GM12878 (cell line): ENCODE measurements at regions not wholly inside any gene's neighbourhood (a gene's known extent, or its start where the extent isn't known, plus 50 kb on each side); places are given as distances from the start of the nearest gene placed in this dataset.

Source experiments
- ATAC-seq: fragments of 200-7000 bp; cut with Tn5 transposase; 3 replicates; pipeline ENCODE4 v1.9.1; 2020; ENCODE audit warnings: mild to moderate bottlenecking, moderate library complexity
- BruUV-seq: library from RNA; stranded (reverse); fragments of 400-500 nt; replicated peaks from 2 replicates; lab custom pipeline; 2021; lab: Mats Ljungman, UMichigan
- CTCF ChIA-PET: fragments of 300-600 bp; sonication (Branson Sonifier 250); formaldehyde crosslinking; extraction: SDS; loops from one replicate; lab custom pipeline; 2021; ENCODE audit warnings: inconsistent platforms; lab: Yijun Ruan, JAX
- POLR2A ChIA-PET: fragments of 350-600 bp; formaldehyde crosslinking; extraction: SDS; loops from one replicate; lab custom pipeline; 2021; ENCODE audit warnings: inconsistent platforms; lab: Charles Lee
- RAD21 ChIA-PET: fragments of 300-600 bp; sonication (Branson Sonifier 250); formaldehyde crosslinking; loops from one replicate; lab custom pipeline; 2023; ENCODE audit warnings: antibody characterized with exemption; ENCODE audit not compliant: unreplicated experiment; lab: Charles Lee
- SMC1A ChIA-PET: fragments of 300-600 bp; sonication (Branson Sonifier 250); formaldehyde crosslinking; loops from one replicate; lab custom pipeline; 2023; ENCODE audit not compliant: unreplicated experiment, uncharacterized antibody; lab: Charles Lee
- DNase-seq: peaks from one replicate; pipeline ENCODE4 v3.0.0-alpha.2; 2011; ENCODE audit warnings: low read depth, low spot score
- FAIRE-seq: peaks from 3 replicates; lab custom pipeline; 2011; peaks lifted over from hg19 to GRCh38; lab: Jason Lieb, UNC
- H2AFZ ChIP-seq: 2 replicates; pipeline ENCODE4 v1.6.0; 2011; ENCODE audit warnings: low read depth, low read length, control low read depth; ENCODE audit not compliant: control insufficient read depth
- H3K27ac ChIP-seq: 2 replicates; pipeline ENCODE4 v1.5.1; 2011; ENCODE audit warnings: control low read depth; ENCODE audit not compliant: control insufficient read depth, insufficient read depth
- H3K27me3 ChIP-seq, 2 experiments: replicated peaks in 1 of 2; 2 replicates each; pipeline versions ENCODE4 v1.6.0 to v1.6.1; 2011; ENCODE audit warnings: low read length in 1 of 2; ENCODE audit not compliant: control insufficient read depth in 2 of 2, insufficient read depth in 2 of 2
- H3K36me3 ChIP-seq, 2 experiments: 2 replicates each; pipeline ENCODE4 v1.5.1; 2011; ENCODE audit warnings: low read length in 1 of 2; ENCODE audit not compliant: control insufficient read depth in 2 of 2, insufficient read depth in 2 of 2
- H3K4me1 ChIP-seq: 2 replicates; pipeline ENCODE4 v1.6.1; 2011; ENCODE audit warnings: mild to moderate bottlenecking, low read length, moderate library complexity, mixed read lengths; ENCODE audit not compliant: control insufficient read depth, insufficient read depth
- H3K4me2 ChIP-seq: 2 replicates; pipeline ENCODE4 v1.6.0; 2011; ENCODE audit warnings: control low read depth; ENCODE audit not compliant: control insufficient read depth, insufficient read depth
- H3K4me3 ChIP-seq: fragments of 200-600 bp; sonication (generic); 2 replicates; pipeline ENCODE4 v1.5.1; 2016
- H3K79me2 ChIP-seq: 2 replicates; pipeline ENCODE4 v1.6.0; 2011; ENCODE audit warnings: low read length; ENCODE audit not compliant: control insufficient read depth, insufficient read depth
- H3K9ac ChIP-seq: 2 replicates; pipeline ENCODE4 v1.8.0; 2011; ENCODE audit warnings: low read length, control low read depth, mixed read lengths; ENCODE audit not compliant: control insufficient read depth, insufficient read depth
- H3K9me3 ChIP-seq: replicated peaks from 3 replicates; pipeline ENCODE4 v1.5.1; 2011; ENCODE audit warnings: mild to moderate bottlenecking, low read length; ENCODE audit not compliant: control insufficient read depth, insufficient read depth
- H4K20me1 ChIP-seq: 2 replicates; pipeline ENCODE4 v1.6.0; 2011; ENCODE audit not compliant: control insufficient read depth, insufficient read depth
- ATF7 ChIP-seq: fragments of 450-650 bp; IDR thresholded peaks from 2 replicates; pipeline ENCODE4 v1.6.1; 2016; ENCODE audit warnings: low read depth, mild to moderate bottlenecking
- BHLHE40 ChIP-seq, 2 experiments: fragments of 450-650 bp in 1 of 2; IDR thresholded peaks; 2 replicates each; pipeline ENCODE4 v1.6.1; 2011 to 2017; ENCODE audit warnings: low read depth in 2 of 2, borderline replicate concordance in 1 of 2, improper control_type of control experiment in 1 of 2, low read length in 1 of 2, mild to moderate bottlenecking in 1 of 2
- EP300 ChIP-seq, 2 experiments: fragments of 150-350 bp in 1 of 2; IDR thresholded peaks; 2 replicates each; pipeline ENCODE4 v1.6.1; 2011 to 2012; ENCODE audit warnings: low read depth in 2 of 2, low read length in 2 of 2, borderline replicate concordance in 1 of 2, improper control_type of control experiment in 1 of 2, inconsistent platforms in 1 of 2; ENCODE audit not compliant: control insufficient read depth in 1 of 2
- ETV6 ChIP-seq, 2 experiments: fragments of 450-650 bp in 1 of 2; IDR thresholded peaks in 1 of 2; conservative IDR thresholded peaks in 1 of 2; 2 replicates each; pipeline ENCODE4 v1.6.1; 2014; ENCODE audit warnings: antibody characterized with exemption in 1 of 2, borderline replicate concordance in 1 of 2, low read depth in 1 of 2, mild to moderate bottlenecking in 1 of 2, moderate library complexity in 1 of 2
- JUNB ChIP-seq: IDR thresholded peaks from 2 replicates; pipeline ENCODE4 v1.6.1; 2016; ENCODE audit warnings: antibody characterized with exemption, mild to moderate bottlenecking
- MEF2A ChIP-seq: IDR thresholded peaks from 2 replicates; pipeline ENCODE4 v1.6.1; 2011; ENCODE audit warnings: low read depth, mild to moderate bottlenecking, low read length, moderate library complexity; ENCODE audit not compliant: insufficient read depth
- MEF2B ChIP-seq: fragments of 450-650 bp; IDR thresholded peaks from 2 replicates; pipeline ENCODE4 v1.6.1; 2018; ENCODE audit warnings: mild to moderate bottlenecking, moderate library complexity; ENCODE audit not compliant: partially characterized antibody, poor library complexity, severe bottlenecking
- SIX5 ChIP-seq: IDR thresholded peaks from 2 replicates; pipeline ENCODE4 v1.6.1; 2011; ENCODE audit warnings: mild to moderate bottlenecking, low read depth, low read length, moderate library complexity; ENCODE audit not compliant: severe bottlenecking
- SMARCA5 ChIP-seq: fragments of 450-650 bp; IDR thresholded peaks from 2 replicates; pipeline ENCODE4 v1.6.1; 2017; ENCODE audit warnings: mild to moderate bottlenecking
- SMC3 ChIP-seq: IDR thresholded peaks from 2 replicates; pipeline ENCODE4 v1.6.1; 2011; ENCODE audit warnings: low read length, improper control_type of control experiment, borderline replicate concordance
- YY1 ChIP-seq: IDR thresholded peaks from 2 replicates; pipeline ENCODE4 v1.6.1; 2011; ENCODE audit warnings: low read depth, mild to moderate bottlenecking, low read length
- WGBS: methylation state at CpG from one replicate; pipeline ENCODE4 v1.1.6; 2016; ENCODE audit warnings: low lambda C conversion rate; ENCODE audit not compliant: insufficient replicate concordance, insufficient coverage; ENCODE audit errors: missing lambda C conversion rate; 5-methylcytosine and 5-hydroxymethylcytosine counted together
- in situ Hi-C: fragments of 300-500 bp; cut with MboI; formaldehyde crosslinking; loops from 9 replicates; pipeline ENCODE4 v1.14.3; 2018; ENCODE audit warnings: mixed read lengths
- intact Hi-C: fragments of 100-400 bp; cut with micrococcal nuclease; formaldehyde crosslinking; loops from one replicate; pipeline ENCODE4 v1.14.2; 2022; ENCODE audit not compliant: unreplicated experiment
- TF ChIP-seq, protein P1 (sequence below): IDR thresholded peaks from 2 replicates; pipeline ENCODE4 v1.6.1; 2011; ENCODE audit warnings: borderline replicate concordance, low read depth, mild to moderate bottlenecking, moderate library complexity, mixed read lengths, low read length; ENCODE audit not compliant: insufficient read depth; ENCODE audit errors: extremely low read length
- TF ChIP-seq, protein P2 (sequence below): IDR thresholded peaks from 2 replicates; pipeline ENCODE4 v1.6.1; 2011; ENCODE audit warnings: borderline replicate concordance, low read depth, mild to moderate bottlenecking, moderate library complexity, low read length; ENCODE audit not compliant: insufficient read depth, poor library complexity, severe bottlenecking
- TF ChIP-seq, protein P3 (sequence below): IDR thresholded peaks from 2 replicates; pipeline ENCODE4 v1.6.1; 2011; ENCODE audit warnings: low read depth, low read length, improper control_type of control experiment, borderline replicate concordance
- TF ChIP-seq, protein P4 (sequence below): fragments of 450-650 bp; formaldehyde crosslinking; IDR thresholded peaks from 2 replicates; pipeline ENCODE4 v1.4.0; 2020; ENCODE audit warnings: mild to moderate bottlenecking, moderate library complexity

DNA sequence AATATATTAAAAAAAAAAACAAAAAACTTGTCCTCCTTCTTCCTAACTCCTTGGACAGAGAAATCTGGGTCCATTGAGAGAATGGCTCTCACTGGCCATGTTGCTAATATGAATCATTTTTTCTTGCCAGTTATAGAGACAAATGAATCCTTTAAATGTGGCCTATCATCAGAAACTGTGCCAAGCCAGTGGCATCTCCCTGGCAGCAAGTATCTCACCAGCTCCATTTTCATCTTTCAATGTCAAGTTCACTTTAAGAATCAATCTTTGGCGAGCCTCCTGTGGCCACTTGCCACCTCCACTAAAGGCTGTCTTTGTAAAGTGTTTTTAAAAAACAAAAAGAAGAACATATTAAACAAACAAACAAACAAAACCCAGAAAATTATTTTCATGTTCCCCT lies 202.5 kb downstream of the TUSC7 start:
- CTCF ChIA-PET: interaction anchor here (1.1 kb wide), 1 partner anchor 50 kb away, joined by 3 read pairs; no protein-coding TSS in a partner anchor
- WGBS: 0% methylated on average over 1 of the region's 1 CpG
- in situ Hi-C loops: no loop called here

More for the DNA sequence above, 202.5 kb downstream of the TUSC7 start:
- no peaks in the 10 kb centered on the region for H3K36me3 ChIP-seq
- H3K27me3 ChIP-seq: no peaks in the 10 kb centered on the region
- TF ChIP-seq JUNB (no peak), SMC3 (no peak), ETV6 (conservative IDR thresholded peaks at IDR 0.05 in 1 of 2, IDR thresholded peaks at IDR 0.05 in 1 of 2; ENCODE audit: borderline replicate concordance in 1 of 2, low read depth in 1 of 2) (no peak), MEF2B (no peak), BHLHE40 (IDR thresholded peaks at IDR 0.05; ENCODE audit: borderline replicate concordance in 1 of 2, low read depth in 2 of 2, low read length in 1 of 2) (no peak), MEF2A (no peak), ATF7 (no peak), SMARCA5 (no peak), YY1 (no peak), EP300 (IDR thresholded peaks at IDR 0.05; ENCODE audit: borderline replicate concordance in 1 of 2, control insufficient read depth in 1 of 2, low read depth in 2 of 2, low read length in 2 of 2) (no peak), SIX5 (no peak)
- TF ChIP-seq, protein P1, sequence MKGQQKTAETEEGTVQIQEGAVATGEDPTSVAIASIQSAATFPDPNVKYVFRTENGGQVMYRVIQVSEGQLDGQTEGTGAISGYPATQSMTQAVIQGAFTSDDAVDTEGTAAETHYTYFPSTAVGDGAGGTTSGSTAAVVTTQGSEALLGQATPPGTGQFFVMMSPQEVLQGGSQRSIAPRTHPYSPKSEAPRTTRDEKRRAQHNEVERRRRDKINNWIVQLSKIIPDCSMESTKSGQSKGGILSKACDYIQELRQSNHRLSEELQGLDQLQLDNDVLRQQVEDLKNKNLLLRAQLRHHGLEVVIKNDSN: no peak
- TF ChIP-seq, protein P2, sequence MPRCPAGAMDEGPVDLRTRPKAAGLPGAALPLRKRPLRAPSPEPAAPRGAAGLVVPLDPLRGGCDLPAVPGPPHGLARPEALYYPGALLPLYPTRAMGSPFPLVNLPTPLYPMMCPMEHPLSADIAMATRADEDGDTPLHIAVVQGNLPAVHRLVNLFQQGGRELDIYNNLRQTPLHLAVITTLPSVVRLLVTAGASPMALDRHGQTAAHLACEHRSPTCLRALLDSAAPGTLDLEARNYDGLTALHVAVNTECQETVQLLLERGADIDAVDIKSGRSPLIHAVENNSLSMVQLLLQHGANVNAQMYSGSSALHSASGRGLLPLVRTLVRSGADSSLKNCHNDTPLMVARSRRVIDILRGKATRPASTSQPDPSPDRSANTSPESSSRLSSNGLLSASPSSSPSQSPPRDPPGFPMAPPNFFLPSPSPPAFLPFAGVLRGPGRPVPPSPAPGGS: no peak
- TF ChIP-seq, protein P3, sequence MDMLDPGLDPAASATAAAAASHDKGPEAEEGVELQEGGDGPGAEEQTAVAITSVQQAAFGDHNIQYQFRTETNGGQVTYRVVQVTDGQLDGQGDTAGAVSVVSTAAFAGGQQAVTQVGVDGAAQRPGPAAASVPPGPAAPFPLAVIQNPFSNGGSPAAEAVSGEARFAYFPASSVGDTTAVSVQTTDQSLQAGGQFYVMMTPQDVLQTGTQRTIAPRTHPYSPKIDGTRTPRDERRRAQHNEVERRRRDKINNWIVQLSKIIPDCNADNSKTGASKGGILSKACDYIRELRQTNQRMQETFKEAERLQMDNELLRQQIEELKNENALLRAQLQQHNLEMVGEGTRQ: no peak
- TF ChIP-seq, protein P4, sequence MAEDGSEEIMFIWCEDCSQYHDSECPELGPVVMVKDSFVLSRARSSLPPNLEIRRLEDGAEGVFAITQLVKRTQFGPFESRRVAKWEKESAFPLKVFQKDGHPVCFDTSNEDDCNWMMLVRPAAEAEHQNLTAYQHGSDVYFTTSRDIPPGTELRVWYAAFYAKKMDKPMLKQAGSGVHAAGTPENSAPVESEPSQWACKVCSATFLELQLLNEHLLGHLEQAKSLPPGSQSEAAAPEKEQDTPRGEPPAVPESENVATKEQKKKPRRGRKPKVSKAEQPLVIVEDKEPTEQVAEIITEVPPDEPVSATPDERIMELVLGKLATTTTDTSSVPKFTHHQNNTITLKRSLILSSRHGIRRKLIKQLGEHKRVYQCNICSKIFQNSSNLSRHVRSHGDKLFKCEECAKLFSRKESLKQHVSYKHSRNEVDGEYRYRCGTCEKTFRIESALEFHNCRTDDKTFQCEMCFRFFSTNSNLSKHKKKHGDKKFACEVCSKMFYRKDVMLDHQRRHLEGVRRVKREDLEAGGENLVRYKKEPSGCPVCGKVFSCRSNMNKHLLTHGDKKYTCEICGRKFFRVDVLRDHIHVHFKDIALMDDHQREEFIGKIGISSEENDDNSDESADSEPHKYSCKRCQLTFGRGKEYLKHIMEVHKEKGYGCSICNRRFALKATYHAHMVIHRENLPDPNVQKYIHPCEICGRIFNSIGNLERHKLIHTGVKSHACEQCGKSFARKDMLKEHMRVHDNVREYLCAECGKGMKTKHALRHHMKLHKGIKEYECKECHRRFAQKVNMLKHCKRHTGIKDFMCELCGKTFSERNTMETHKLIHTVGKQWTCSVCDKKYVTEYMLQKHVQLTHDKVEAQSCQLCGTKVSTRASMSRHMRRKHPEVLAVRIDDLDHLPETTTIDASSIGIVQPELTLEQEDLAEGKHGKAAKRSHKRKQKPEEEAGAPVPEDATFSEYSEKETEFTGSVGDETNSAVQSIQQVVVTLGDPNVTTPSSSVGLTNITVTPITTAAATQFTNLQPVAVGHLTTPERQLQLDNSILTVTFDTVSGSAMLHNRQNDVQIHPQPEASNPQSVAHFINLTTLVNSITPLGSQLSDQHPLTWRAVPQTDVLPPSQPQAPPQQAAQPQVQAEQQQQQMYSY (CRISPR knock-in tag): no peak
- DNase-seq: no peak
- RAD21 ChIA-PET: no interaction called here
- no peaks in the 10 kb centered on the region for H4K20me1 ChIP-seq
- H3K9me3 ChIP-seq: no peaks in the 10 kb centered on the region
- no peak overlapping the region for H2AFZ ChIP-seq
- H3K27ac ChIP-seq: no peak overlapping the region
- SMC1A ChIA-PET: interaction anchor here (1.0 to 1.7 kb wide), 2 partner anchors 12 to 614 kb away, joined by 3 to 4 read pairs; no protein-coding TSS in a partner anchor
- FAIRE-seq: no peak
- no peak overlapping the region for H3K9ac ChIP-seq
- ATAC-seq: no peak
- no peaks in the 10 kb centered on the region for H3K79me2 ChIP-seq
- POLR2A ChIA-PET: interaction anchor here (0.6 kb wide), 1 partner anchor 435 kb away, joined by 4 read pairs; no protein-coding TSS in a partner anchor
- no peak overlapping the region for H3K4me2 ChIP-seq
- no peak overlapping the region for H3K4me3 ChIP-seq
- H3K4me1 ChIP-seq: no peaks in the 10 kb centered on the region
- no TSS peak for BruUV-seq
- intact Hi-C loops: no loop called here
